H7 (cell line): ENCODE measurements at regions not wholly inside any gene's neighbourhood (a gene's known extent, or its start where the extent isn't known, plus 50 kb on each side); places are given as distances from the start of the nearest gene placed in this dataset.
"Not testable (repeated sequence)": the region's sequence is repeated elsewhere in the genome, so short reads cannot be mapped to it uniquely, and the experiment has no call there.

Experiments used
- DNase-seq: peaks from one replicate; pipeline ENCODE4 v3.0.0; 2012
- H3K27me3 ChIP-seq: 2 replicates; pipeline ENCODE4 v1.6.0; 2011; ENCODE audit warnings: mild to moderate bottlenecking, low read length; ENCODE audit not compliant: control insufficient read depth, insufficient read depth
- H3K36me3 ChIP-seq: replicated peaks from 2 replicates; pipeline ENCODE4 v1.5.1; 2011; ENCODE audit warnings: low read length; ENCODE audit not compliant: control insufficient read depth, insufficient read depth
- H3K4me3 ChIP-seq: 2 replicates; pipeline ENCODE4 v1.5.1; 2011; ENCODE audit warnings: low read depth, mild to moderate bottlenecking, control low read depth, low read length, moderate library complexity; ENCODE audit not compliant: insufficient read depth

DNA sequence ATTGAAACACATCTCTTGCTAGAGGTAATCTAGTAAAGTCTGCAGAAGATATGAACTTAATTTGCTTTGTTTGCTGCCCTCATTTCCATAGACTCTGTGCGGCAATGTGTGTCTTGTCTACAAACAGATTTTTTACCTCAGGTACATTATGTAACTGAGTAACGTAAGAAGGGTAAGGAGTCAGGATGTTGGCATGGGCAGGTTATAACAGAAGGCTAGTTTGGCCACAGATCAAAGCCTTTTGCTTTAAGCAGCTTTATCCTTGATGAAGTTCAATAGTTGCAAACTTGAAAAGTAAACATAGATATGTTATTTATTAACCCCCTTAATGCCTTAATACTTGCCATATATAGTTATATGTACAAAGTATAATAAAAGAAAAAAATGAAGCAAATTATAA is 391.6 kb upstream of the FKBP1C start:
- Histone ChIP-seq H3K27me3 (no peaks in the 10 kb centered on the region), H3K36me3 (no peaks in the 10 kb centered on the region), H3K4me3 (no peak overlapping the region)
- DNase-seq: no peak

DNA sequence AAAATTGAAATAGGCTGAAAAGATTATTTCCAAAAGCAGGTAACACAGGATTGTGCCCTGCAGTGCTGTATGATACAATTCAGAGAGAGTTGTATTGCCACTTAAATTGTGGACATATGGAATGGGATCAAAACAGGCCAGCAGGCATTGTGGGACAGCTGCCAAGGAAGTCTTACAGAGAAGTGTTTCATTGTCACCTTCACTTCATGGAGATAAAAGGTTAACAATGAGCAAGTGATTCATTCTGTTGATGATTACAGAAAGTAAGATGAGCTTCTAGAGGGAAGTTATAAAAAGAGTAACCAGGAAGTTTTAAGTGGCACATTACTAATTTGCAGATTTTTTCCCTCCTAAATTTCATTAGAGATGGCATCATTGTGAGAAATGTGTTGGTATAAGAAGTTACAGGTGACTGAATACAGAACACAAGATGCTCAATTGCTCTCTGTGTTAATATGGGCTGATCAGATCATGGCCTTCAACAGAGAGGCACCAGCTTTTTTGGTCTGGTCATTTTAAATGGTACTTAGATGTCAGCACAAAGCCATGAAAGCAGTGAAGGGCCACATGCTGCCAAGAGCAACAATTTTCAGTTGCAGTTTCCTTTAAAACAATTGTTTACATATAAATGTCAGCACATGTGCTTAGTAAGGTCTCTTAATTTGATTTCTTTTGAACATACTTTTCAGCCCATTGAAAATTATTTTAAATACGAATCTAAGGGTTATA is 402.5 kb upstream of the FKBP1C start:
- no peaks in the 10 kb centered on the region for H3K27me3 ChIP-seq
- no peak for DNase-seq
- no peaks in the 10 kb centered on the region for H3K36me3 ChIP-seq
- no peak overlapping the region for H3K4me3 ChIP-seq

DNA sequence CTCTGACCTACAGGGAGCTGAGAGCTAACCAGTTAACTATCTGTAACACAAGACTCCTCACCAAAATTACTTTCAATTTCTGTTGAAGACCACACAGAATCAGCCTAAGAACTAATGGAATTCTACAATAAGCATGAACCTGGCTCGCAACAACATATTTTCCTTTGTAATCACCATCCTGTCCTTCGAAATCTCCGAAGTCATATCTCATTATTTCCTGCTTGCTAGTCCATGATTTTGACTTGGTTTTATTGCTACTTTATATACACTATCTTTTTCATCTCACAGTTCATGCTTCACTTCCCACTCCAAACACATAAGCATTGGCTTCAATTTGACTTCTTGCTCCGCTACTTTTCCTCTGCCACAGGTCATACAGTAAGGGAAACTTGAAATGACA is 405.8 kb upstream of the FKBP1C start:
- Histone ChIP-seq H3K4me3 (no peak overlapping the region), H3K27me3 (no peaks in the 10 kb centered on the region), H3K36me3 (no peaks in the 10 kb centered on the region)
- DNase-seq: no peak

DNA sequence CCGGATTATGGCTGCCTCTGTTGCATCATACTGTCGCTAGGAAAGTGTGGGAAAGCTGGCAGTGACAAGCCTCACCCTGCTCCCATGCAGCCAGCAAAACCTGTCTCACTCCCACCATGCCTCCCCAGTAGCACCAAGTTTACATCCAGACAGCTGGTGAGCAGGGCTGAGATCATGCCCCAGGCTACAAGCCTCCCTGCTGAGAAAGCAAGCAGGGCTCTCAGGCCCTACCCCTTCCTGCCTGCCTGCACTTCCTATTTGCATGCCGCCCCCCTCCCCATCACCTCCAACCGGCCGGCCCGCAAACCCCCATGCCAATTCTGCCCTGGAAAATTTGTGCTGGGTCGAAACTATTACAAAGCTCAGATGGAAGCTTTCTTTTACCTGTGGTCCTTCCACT is 408.2 kb upstream of the FKBP1C start:
- H3K27me3 ChIP-seq: no peaks in the 10 kb centered on the region
- no peak for DNase-seq
- no peak overlapping the region for H3K4me3 ChIP-seq
- no peaks in the 10 kb centered on the region for H3K36me3 ChIP-seq

DNA sequence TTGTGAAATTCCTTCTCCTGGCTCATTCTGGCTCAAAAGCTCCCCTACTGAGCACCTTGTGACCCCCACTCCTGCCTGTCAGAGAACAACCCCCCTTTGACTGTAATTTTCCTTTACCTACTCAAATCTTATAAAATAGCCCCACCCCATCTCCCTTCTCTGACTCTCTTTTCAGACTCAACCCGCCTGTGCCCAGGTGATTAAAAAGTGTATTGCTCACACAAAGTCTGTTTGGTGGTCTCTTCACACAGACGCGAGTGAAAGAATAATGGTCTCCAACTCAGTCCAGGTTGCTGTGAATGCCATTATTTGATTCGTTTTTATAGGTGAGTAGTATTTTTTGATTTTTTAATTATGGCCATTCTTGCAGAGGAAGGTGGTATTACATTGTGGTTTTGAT is 414.1 kb upstream of the FKBP1C start:
- Histone ChIP-seq H3K27me3 (no peaks in the 10 kb centered on the region), H3K36me3 (no peaks in the 10 kb centered on the region), H3K4me3 (peak overlapping the region; percentile 14; the same call in 1 of the 2 replicates)
- no peak for DNase-seq

DNA sequence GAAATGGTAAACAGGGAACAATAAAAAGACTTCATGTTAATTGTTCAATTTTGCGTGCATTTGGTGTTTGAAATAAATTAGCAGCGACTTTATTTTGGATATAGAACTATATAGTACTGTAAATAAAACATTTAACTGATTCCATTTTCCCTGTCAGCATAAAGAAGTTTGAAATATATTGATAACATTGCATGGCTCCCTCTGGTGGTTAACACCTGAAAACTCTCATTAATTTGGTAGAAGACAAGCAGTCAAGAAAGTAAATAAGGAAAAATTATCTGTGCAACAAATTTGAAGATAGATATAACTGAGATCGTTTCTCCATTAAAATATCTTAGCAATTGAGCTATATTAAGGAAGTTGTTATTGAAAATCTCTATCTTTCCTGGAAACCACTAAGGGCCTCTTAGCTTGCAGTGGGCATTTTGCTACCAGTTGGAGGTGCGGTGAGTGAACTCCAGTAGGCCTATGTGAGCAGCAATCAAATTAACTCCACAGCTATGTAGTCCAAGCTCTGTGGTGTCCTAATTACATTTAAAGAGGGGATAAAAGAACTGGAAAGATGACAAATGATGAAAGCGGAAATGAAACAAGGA is 435.7 kb upstream of the FKBP1C start:
- no peaks in the 10 kb centered on the region for H3K27me3 ChIP-seq
- peak; percentile 2 for DNase-seq
- no peaks in the 10 kb centered on the region for H3K36me3 ChIP-seq
- no peak overlapping the region for H3K4me3 ChIP-seq

DNA sequence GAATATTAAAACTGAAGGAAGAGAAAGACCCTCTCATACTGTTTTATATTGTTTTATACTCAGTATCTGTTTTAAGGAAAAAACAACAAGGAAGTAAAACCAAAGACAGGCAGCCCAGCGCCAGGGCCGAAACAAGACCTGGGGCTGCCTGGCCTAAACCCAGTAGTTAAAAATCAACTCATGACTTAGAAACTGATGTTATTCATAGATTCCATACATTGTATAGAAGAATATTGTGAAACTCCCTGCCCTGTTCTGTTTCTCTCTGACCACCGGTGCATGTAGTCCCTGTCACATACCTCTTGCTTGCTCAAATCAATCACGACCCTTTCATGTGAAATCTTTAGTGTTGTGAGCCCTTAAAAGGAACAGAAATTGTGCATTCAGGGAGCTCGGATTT is 445.1 kb upstream of the FKBP1C start:
- not testable (repeated sequence) for H3K27me3 ChIP-seq, H3K36me3 ChIP-seq, H3K4me3 ChIP-seq, DNase-seq

DNA sequence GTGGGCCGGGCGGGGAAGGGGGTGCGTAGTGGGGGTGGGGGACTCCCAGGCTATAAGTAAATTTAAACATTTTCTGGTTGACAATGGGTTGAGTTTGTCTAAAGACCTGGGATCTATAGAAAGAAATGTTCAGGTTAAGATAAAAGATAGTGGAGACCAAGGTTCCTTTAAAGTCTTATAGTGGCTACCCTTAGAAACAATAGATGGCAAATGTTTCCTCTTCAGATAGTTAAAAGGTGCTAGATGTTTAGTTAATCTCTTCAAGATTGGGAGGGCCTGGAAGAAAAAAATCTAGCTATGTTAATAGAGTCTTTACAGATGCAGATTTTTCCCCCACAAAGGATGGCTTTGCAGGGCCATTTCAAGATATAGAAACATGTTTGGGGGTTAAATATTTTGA is 446.4 kb upstream of the FKBP1C start:
- Histone ChIP-seq H3K36me3 (no peaks in the 10 kb centered on the region), H3K27me3 (no peaks in the 10 kb centered on the region), H3K4me3 (no peak overlapping the region)
- no peak for DNase-seq

DNA sequence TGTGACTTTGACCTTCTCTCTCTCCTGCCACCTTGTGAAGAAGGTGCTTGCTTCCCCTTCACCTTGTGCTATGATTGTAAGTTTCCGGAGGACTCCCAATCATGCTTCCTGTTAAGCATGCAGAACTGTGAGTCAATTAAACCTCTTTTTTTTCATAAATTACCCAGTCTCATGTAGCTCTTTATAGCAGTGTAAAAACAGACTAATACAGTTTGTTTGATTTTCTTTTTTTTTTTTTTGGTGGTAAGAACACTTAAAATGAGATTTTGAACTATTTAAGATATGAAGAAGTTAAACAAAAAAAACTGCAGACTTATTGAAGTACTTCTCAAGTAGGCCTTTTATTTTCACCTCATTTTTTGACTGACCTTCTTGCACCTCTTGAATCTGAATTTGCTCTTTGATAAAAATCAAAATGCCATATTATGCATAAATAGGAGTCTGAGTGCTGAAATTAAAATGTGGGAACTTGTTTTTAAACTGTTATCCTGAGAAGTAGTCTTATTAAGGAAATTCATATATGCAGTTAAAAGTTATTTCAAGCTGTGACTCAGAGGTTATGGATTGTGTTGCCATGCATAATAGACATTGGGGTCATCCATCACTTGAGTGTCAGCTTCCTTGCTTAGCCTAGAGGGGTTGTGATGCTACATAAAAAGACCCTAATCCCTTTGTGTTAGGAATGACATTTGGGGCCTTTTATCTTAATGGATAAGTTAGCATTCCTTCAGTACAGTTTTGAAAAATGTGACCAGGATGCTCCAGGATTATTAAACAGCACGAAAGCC is 447.9 kb upstream of the FKBP1C start:
- DNase-seq: no peak
- Histone ChIP-seq H3K27me3 (no peaks in the 10 kb centered on the region), H3K36me3 (no peaks in the 10 kb centered on the region)

DNA sequence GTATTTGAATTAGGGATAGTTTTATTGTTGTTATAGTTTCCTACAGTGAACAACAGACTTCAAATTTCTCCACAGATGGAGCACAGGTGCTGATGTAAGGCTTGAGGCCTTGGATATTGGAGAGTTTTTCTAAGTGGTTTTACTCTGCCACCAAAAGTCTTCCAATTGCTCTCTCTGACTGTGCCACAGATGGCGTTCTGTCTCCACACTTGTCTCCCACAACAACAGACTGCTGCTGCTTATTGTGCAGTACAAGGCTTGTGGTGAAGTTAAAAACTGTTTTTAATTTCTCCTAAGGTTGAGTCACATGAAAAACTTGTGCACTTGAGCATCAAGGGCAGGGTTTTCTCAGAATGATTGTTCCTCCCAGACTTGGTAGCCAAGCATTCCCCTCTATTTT is 460.9 kb upstream of the KHDRBS2 start:
- Histone ChIP-seq H3K4me3 (no peak overlapping the region), H3K27me3 (no peaks in the 10 kb centered on the region), H3K36me3 (no peaks in the 10 kb centered on the region)
- no peak for DNase-seq

More for the DNA sequence above, 447.9 kb upstream of the FKBP1C start:
- H3K4me3 ChIP-seq: no peak overlapping the region

DNA sequence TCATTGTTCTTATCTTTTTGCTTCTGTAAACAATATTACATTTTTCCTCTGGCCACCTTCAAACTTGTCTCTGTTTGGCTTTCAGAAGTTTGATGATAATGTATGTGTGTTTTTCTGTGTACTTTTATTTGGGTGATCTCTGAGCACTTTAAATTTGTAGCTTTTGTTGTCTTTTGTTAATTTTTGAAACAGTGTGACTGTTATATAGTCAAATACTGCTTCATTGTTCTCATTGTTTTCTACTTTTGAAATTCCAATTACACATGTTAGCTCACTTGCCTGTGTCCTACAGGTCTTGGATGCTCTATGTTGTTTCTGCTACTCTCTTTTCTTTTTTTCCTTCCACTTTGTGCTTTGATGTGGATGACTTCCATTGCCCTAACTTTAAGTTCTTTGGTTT is 460.1 kb upstream of the KHDRBS2 start:
- H3K36me3 ChIP-seq: no peaks in the 10 kb centered on the region
- no peak overlapping the region for H3K4me3 ChIP-seq
- DNase-seq: no peak
- H3K27me3 ChIP-seq: no peaks in the 10 kb centered on the region

DNA sequence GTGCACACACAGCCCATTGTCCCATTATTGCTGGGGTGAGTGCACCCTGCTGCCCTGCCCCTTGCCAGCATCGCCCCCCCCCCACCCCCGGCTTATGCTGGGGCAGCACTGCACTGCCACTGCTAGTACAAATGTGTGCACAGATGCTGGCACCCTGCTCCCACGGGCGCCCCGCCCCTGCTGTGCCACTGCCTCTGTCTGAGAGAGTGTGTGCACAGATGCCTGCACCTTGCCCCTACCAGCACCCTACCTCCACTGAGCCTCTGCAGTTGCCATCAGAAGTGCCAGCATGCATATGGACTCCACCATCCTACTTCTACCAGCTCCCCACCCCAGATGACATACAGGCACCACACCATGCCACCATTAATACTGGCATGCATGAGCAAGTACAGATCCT is 454.6 kb upstream of the KHDRBS2 start:
- no peak for DNase-seq
- no peaks in the 10 kb centered on the region for H3K27me3 ChIP-seq
- H3K4me3 ChIP-seq: no peak overlapping the region
- H3K36me3 ChIP-seq: no peaks in the 10 kb centered on the region

DNA sequence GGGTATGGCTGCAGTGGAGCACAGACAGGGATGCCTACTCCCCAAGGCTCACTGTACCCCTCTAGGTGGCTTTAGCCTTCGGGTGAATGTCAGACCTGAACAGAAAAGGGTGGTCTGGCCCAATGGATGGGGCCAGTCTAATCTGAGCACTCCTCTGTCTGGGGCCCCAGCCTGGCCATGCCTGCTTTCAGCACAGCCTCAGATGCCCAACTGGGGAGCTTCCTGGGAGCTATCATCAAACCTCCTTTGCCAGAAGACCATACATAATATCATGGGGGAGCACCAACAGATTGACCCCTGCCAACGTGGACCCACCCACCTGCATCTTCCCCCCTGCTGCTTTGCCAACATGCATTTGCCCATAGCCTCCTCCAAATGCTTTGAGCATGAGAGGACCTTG is 454.1 kb upstream of the KHDRBS2 start:
- H3K4me3 ChIP-seq: no peak overlapping the region
- H3K27me3 ChIP-seq: no peaks in the 10 kb centered on the region
- no peaks in the 10 kb centered on the region for H3K36me3 ChIP-seq
- DNase-seq: no peak

DNA sequence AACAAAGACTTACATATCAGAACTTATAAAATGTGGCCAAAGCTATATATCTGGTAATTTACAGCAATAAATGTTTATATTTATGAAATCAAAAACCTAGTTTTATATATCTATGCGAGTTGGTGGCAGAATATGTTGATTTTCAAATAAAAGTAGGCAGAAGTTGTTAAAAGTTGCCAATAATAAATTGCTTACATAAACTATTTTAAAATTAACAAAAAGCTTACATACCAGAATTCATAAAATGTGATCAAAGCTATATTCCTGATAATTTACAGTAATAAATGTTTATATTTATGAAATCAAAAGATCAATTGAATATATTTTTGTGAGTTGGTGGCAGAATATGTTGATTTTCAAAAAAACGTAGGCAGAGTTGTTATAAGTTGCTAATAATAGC is 451.8 kb upstream of the KHDRBS2 start:
- no peaks in the 10 kb centered on the region for H3K36me3 ChIP-seq
- no peak overlapping the region for H3K4me3 ChIP-seq
- no peaks in the 10 kb centered on the region for H3K27me3 ChIP-seq
- no peak for DNase-seq

DNA sequence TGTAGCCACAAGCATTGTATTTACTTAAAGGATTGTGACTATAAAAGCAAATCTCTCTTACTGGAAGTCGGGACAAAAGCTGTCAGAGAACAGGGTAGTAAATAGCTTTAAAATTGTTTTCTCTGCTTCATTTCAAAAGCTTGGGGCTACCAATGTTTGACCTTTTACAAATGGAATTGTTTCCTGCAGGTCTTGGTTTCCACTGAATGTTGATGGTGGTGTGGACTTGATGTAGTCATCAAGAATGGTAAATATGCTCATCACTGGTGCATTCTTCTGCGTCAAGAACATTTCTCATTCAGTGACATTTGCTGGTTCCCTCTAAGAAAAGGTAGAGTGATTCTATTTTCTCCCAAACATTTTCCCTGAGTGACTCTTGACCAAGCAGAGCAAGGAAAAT is 435.4 kb upstream of the KHDRBS2 start:
- Histone ChIP-seq H3K27me3 (no peaks in the 10 kb centered on the region), H3K36me3 (no peaks in the 10 kb centered on the region), H3K4me3 (no peak overlapping the region)
- no peak for DNase-seq
